Neural cell (in vitro differentiated cells): ENCODE measurements at regions not wholly inside any gene's neighbourhood (a gene's known extent, or its start where the extent isn't known, plus 50 kb on each side); places are given as distances from the start of the nearest gene placed in this dataset.

Source experiments
- H2AFZ ChIP-seq: fragments of 200-600, 300-800 bp; sonication (generic), shearing (Covaris generic); 2 replicates; pipeline ENCODE4 v1.6.0; 2014; ENCODE audit warnings: low read depth, mild to moderate bottlenecking, antibody characterized with exemption, low read length, moderate library complexity
- H3F3A ChIP-seq: fragments of 200-600 bp; shearing (Covaris generic); 2 replicates; pipeline ENCODE4 v1.6.1; 2016; ENCODE audit warnings: mild to moderate bottlenecking, moderate library complexity, mixed read lengths, antibody characterized with exemption, low read length; ENCODE audit not compliant: insufficient read depth, poor library complexity, severe bottlenecking
- H3K27ac ChIP-seq: fragments of 200-600, 300-800 bp; sonication (generic), shearing (Covaris generic); 2 replicates; pipeline ENCODE4 v1.5.1; 2014; ENCODE audit warnings: mild to moderate bottlenecking, low read length, moderate library complexity
- H3K27me3 ChIP-seq: fragments of 300-800, 200-600 bp; sonication (generic), shearing (Covaris generic); 2 replicates; pipeline ENCODE4 v1.6.0; 2014; ENCODE audit warnings: mild to moderate bottlenecking, low read depth, low read length, moderate library complexity; ENCODE audit not compliant: insufficient read depth
- H3K36me3 ChIP-seq: fragments of 300-800, 200-600 bp; sonication (generic), shearing (Covaris generic); 2 replicates; pipeline ENCODE4 v1.5.1; 2014; ENCODE audit warnings: mild to moderate bottlenecking, antibody characterized with exemption, low read length, moderate library complexity; ENCODE audit not compliant: insufficient read depth
- H3K4me2 ChIP-seq: fragments of 300-800, 200-600 bp; sonication (generic), shearing (Covaris generic); 2 replicates; pipeline ENCODE4 v1.6.0; 2014; ENCODE audit warnings: mild to moderate bottlenecking, low read length
- H3K4me3 ChIP-seq: fragments of 300-800, 200-600 bp; sonication (generic), shearing (Covaris generic); 2 replicates; pipeline ENCODE4 v1.5.1; 2014; ENCODE audit warnings: mild to moderate bottlenecking, low read length, moderate library complexity
- H3K79me2 ChIP-seq: fragments of 200-600 bp; shearing (Covaris generic); replicated peaks from 2 replicates; pipeline ENCODE4 v1.6.0; 2014; ENCODE audit warnings: mild to moderate bottlenecking, low read length, moderate library complexity; ENCODE audit not compliant: insufficient read depth
- H3K9ac ChIP-seq: fragments of 300-800, 200-600 bp; sonication (generic), shearing (Covaris generic); 2 replicates; pipeline ENCODE4 v1.6.1; 2016; ENCODE audit warnings: mild to moderate bottlenecking, low read length, mixed read lengths
- H3K9me2 ChIP-seq: fragments of 200-600 bp; shearing (Covaris generic); 2 replicates; pipeline ENCODE4 v1.6.1; 2016; ENCODE audit warnings: mild to moderate bottlenecking, low read length, mixed read lengths; ENCODE audit not compliant: insufficient read depth
- H3K9me3 ChIP-seq: fragments of 200-600, 300-800 bp; sonication (generic), shearing (Covaris generic); 2 replicates; pipeline ENCODE4 v1.6.1; 2016; ENCODE audit warnings: mild to moderate bottlenecking, mixed run types, low read length, moderate library complexity, mixed read lengths
- H4K20me1 ChIP-seq: fragments of 200-600 bp; shearing (Covaris generic); 2 replicates; pipeline ENCODE4 v1.6.1; 2016; ENCODE audit warnings: mild to moderate bottlenecking, mixed run types; ENCODE audit not compliant: insufficient read depth
- EP300 ChIP-seq: fragments of 450-650 bp; conservative IDR thresholded peaks from 2 replicates; pipeline ENCODE4 v1.6.1; 2014; ENCODE audit warnings: antibody characterized with exemption, mild to moderate bottlenecking, moderate library complexity; ENCODE audit not compliant: poor library complexity, severe bottlenecking
- EZH2 ChIP-seq: fragments of 200-600, 300-800 bp; shearing (Covaris generic), sonication (generic); IDR thresholded peaks from 2 replicates; pipeline ENCODE4 v1.6.1; 2014; ENCODE audit warnings: antibody characterized with exemption, low read length, borderline replicate concordance, mild to moderate bottlenecking; ENCODE audit not compliant: insufficient read depth, poor library complexity, severe bottlenecking
- MXI1 ChIP-seq: fragments of 450-650 bp; conservative IDR thresholded peaks from 2 replicates; pipeline ENCODE4 v1.6.1; 2014; ENCODE audit warnings: antibody characterized with exemption, mild to moderate bottlenecking; ENCODE audit not compliant: poor library complexity, severe bottlenecking
- POLR2AphosphoS5 ChIP-seq: IDR thresholded peaks from 2 replicates; pipeline ENCODE4 v1.6.1; 2012
- RAD21 ChIP-seq: fragments of 450-650 bp; conservative IDR thresholded peaks from 2 replicates; pipeline ENCODE4 v1.6.1; 2014; ENCODE audit warnings: antibody characterized with exemption, mild to moderate bottlenecking, moderate library complexity
- REST ChIP-seq: IDR thresholded peaks from 2 replicates; pipeline ENCODE4 v1.6.1; 2012; ENCODE audit warnings: borderline replicate concordance
- SMC3 ChIP-seq: fragments of 450-650 bp; conservative IDR thresholded peaks from 2 replicates; pipeline ENCODE4 v1.6.1; 2014; ENCODE audit warnings: antibody characterized with exemption, mild to moderate bottlenecking, moderate library complexity; ENCODE audit not compliant: poor library complexity
- TAF1 ChIP-seq: IDR thresholded peaks from 2 replicates; pipeline ENCODE4 v1.6.1; 2012; ENCODE audit warnings: low read depth
- TF ChIP-seq, protein P1 (sequence below): fragments of 450-650 bp; IDR thresholded peaks from 2 replicates; pipeline ENCODE4 v1.5.1; 2014; ENCODE audit warnings: antibody characterized with exemption, mild to moderate bottlenecking, moderate library complexity; ENCODE audit not compliant: poor library complexity, severe bottlenecking

- Histone ChIP-seq H3K27me3 (no peaks in the 10 kb centered on the region), H3K27ac (no peak overlapping the region), H3K36me3 (no peaks in the 10 kb centered on the region), H2AFZ (no peak overlapping the region), H3F3A (no peaks in the 10 kb centered on the region), H3K79me2 (no peaks in the 10 kb centered on the region), H4K20me1 (no peaks in the 10 kb centered on the region), H3K9me3 (no peaks in the 10 kb centered on the region), H3K9ac (no peak overlapping the region), H3K9me2 (no peaks in the 10 kb centered on the region), H3K4me2 (no peak overlapping the region), H3K4me3 (no peak overlapping the region)
- TF ChIP-seq, protein P1, sequence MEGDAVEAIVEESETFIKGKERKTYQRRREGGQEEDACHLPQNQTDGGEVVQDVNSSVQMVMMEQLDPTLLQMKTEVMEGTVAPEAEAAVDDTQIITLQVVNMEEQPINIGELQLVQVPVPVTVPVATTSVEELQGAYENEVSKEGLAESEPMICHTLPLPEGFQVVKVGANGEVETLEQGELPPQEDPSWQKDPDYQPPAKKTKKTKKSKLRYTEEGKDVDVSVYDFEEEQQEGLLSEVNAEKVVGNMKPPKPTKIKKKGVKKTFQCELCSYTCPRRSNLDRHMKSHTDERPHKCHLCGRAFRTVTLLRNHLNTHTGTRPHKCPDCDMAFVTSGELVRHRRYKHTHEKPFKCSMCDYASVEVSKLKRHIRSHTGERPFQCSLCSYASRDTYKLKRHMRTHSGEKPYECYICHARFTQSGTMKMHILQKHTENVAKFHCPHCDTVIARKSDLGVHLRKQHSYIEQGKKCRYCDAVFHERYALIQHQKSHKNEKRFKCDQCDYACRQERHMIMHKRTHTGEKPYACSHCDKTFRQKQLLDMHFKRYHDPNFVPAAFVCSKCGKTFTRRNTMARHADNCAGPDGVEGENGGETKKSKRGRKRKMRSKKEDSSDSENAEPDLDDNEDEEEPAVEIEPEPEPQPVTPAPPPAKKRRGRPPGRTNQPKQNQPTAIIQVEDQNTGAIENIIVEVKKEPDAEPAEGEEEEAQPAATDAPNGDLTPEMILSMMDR = no peak
- TF ChIP-seq POLR2AphosphoS5 (no peak), SMC3 (no peak), REST (no peak), EZH2 (no peak), TAF1 (no peak), MXI1 (no peak), EP300 (no peak), RAD21 (no peak)
These were observed 643.2 kb upstream of the PIK3C3 start for GRCh38 chr18:41311571-41312547.

DNA sequence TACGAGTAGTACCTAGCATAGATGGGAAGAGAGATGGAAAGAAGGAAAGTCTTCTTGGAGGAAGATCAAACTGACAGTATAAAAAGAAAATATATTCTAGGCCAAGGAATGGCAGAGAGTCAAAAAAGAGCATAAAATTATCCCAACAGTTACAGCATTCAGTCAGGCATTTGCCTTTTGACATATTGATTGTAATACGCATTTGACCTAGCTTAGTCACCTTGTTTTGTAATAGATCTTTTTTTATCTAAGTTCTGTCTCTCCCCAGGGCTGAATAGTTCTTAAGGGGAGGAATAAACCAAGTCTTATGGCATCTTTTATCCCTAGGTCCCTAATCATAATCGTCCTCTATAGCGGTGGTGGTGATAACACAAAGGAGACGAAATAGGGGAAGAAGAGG lies 657.3 kb upstream of the PIK3C3 start:
- Histone ChIP-seq H3F3A (no peaks in the 10 kb centered on the region), H2AFZ (no peak overlapping the region), H3K4me2 (no peak overlapping the region), H3K4me3 (no peak overlapping the region), H3K9ac (no peak overlapping the region), H3K9me3 (no peaks in the 10 kb centered on the region), H3K27ac (no peak overlapping the region), H4K20me1 (no peaks in the 10 kb centered on the region), H3K27me3 (no peaks in the 10 kb centered on the region), H3K36me3 (no peaks in the 10 kb centered on the region), H3K79me2 (no peaks in the 10 kb centered on the region), H3K9me2 (no peaks in the 10 kb centered on the region)
- TF ChIP-seq TAF1 = no peak
- TF ChIP-seq POLR2AphosphoS5 = no peak
- no peak for TF ChIP-seq EP300
- TF ChIP-seq EZH2 = no peak
